ENCODE measurements at regions not wholly inside any gene's neighbourhood (a gene's known extent, or its start where the extent isn't known, plus 50 kb on each side); places are given as distances from the start of the nearest gene placed in this dataset.
"Not testable (repeated sequence)": the region's sequence is repeated elsewhere in the genome, so short reads cannot be mapped to it uniquely, and the experiment has no call there.

DNA sequence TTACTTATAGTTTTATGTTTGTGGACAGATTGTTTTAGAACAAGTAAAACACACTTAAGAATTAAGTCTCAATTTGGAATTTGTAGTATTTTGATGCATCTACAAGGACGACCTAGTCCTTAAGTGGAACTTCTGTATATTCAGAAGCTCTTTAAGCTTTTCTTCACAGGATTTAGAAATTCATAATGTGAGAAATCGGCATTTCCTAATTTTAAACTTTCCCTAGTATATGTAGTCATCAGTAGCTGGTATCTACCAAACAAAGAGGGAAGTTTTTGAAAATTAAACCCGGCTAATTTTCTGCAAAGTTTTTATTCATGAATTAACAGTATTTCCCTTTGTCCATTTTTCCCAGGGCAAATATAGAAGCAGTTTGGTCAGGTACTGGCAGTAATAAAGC is 203.6 kb downstream of the CDRT15L2 start:
- no peaks in the 10 kb centered on the region for H3K36me3 ChIP-seq (ENCODE audit: low read depth)
- intact Hi-C loops (cut with DNase I, micrococcal nuclease) = no loop called here
- TF ChIP-seq, protein P1, sequence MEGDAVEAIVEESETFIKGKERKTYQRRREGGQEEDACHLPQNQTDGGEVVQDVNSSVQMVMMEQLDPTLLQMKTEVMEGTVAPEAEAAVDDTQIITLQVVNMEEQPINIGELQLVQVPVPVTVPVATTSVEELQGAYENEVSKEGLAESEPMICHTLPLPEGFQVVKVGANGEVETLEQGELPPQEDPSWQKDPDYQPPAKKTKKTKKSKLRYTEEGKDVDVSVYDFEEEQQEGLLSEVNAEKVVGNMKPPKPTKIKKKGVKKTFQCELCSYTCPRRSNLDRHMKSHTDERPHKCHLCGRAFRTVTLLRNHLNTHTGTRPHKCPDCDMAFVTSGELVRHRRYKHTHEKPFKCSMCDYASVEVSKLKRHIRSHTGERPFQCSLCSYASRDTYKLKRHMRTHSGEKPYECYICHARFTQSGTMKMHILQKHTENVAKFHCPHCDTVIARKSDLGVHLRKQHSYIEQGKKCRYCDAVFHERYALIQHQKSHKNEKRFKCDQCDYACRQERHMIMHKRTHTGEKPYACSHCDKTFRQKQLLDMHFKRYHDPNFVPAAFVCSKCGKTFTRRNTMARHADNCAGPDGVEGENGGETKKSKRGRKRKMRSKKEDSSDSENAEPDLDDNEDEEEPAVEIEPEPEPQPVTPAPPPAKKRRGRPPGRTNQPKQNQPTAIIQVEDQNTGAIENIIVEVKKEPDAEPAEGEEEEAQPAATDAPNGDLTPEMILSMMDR (IDR thresholded peaks at IDR 0.05) = no peak

DNA sequence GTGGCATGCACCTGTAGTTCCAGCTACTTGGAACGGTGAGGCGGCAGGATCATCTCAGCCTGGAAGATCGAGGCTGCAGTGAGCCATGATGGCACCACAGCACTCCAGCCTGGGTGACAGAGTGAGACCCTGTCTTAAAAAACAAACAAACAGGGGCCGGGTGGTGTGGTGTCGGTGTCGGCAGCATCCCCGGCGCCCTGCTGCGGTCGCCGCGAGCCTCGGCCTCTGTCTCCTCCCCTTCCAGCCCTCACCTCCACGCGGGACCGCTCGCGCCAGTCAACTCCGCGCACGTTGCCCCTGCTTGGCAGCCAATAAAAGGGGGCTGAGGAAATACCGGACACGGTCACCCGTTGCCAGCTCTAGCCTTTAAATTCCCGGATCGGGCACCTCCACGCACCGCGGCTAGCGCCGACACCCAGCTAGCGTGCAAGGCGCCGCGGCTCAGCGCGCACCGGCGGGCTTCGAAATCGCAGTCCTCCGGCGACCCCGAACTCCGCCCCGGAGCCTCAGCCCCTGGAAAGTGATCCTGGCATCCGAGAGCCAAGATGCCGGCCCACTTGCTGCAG is 204.7 kb downstream of the CDRT15L2 start:
- no peaks in the 10 kb centered on the region for H3K4me1 ChIP-seq (ENCODE audit: low read depth)
- TF ChIP-seq, protein P1 (IDR thresholded peaks at IDR 0.05) = no peak
- H3K36me3 ChIP-seq (ENCODE audit: low read depth) = no peaks in the 10 kb centered on the region
- no peak overlapping the region for H3K4me3 ChIP-seq
- DNase-seq = no peak
- H3K9me3 ChIP-seq = no peaks in the 10 kb centered on the region
- intact Hi-C loops (cut with DNase I, micrococcal nuclease) = no loop called here
- peak; percentile 51 for ATAC-seq

More for the DNA sequence above, 203.6 kb downstream of the CDRT15L2 start:
- DNase-seq = no peak
- ATAC-seq = no peak
- no peak overlapping the region for H3K4me3 ChIP-seq
- H3K4me1 ChIP-seq (ENCODE audit: low read depth) = no peaks in the 10 kb centered on the region
- H3K9me3 ChIP-seq = no peaks in the 10 kb centered on the region

DNA sequence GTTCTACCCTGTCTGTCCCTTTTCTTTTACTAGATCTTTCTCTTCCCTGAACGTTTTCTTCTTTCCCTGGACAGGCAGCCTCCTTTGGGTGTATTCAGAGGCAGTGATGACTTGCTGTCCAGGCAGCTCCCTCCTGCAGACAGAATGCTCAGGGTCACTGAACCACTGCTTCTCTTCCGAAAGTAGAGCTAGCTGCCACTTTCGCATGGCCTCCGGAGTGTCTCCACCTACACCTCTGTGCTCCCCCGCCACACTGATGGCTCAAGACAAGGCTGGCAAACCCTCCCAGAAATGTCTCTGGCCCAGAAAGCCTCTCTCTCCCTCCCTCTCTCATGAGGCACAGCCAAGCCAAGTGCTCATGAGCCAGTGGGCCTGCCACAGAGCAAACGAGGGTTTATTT is 207.8 kb downstream of the CDRT15L2 start:
- TF ChIP-seq, protein P1 (IDR thresholded peaks at IDR 0.05) = no peak
- intact Hi-C loops (cut with DNase I, micrococcal nuclease) = no loop called here
- ATAC-seq (no peak), DNase-seq (no peak)
- Histone ChIP-seq H3K4me1 (ENCODE audit: low read depth) (no peaks in the 10 kb centered on the region), H3K9me3 (no peaks in the 10 kb centered on the region), H3K36me3 (ENCODE audit: low read depth) (no peaks in the 10 kb centered on the region), H3K4me3 (no peak overlapping the region)

DNA sequence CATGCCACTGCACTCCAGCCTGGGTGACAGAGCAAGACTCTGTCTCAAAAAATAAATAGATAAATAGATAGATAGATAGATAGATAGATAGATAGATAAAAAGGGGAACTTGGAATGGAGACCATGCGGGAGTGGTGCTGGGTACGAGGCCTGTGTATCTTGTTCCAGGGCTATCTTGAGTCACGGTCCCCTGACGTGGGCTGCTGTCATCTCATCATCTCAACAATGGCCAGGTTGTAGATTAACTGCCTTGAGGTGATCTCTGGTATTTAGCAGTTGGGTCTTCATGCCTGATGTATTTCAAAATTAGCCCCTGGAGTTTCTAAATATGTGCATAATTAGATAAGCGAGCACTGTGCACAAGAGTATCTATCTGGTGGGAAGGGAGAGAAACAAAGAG is 212.1 kb downstream of the CDRT15L2 start:
- TF ChIP-seq, protein P1 (IDR thresholded peaks at IDR 0.05) = no peak
- Histone ChIP-seq H3K4me3 (no peak overlapping the region), H3K36me3 (ENCODE audit: low read depth) (no peaks in the 10 kb centered on the region), H3K9me3 (no peaks in the 10 kb centered on the region), H3K4me1 (ENCODE audit: low read depth) (no peaks in the 10 kb centered on the region)
- DNase-seq (no peak), ATAC-seq (no peak)
- intact Hi-C loops (cut with DNase I, micrococcal nuclease) = no loop called here

DNA sequence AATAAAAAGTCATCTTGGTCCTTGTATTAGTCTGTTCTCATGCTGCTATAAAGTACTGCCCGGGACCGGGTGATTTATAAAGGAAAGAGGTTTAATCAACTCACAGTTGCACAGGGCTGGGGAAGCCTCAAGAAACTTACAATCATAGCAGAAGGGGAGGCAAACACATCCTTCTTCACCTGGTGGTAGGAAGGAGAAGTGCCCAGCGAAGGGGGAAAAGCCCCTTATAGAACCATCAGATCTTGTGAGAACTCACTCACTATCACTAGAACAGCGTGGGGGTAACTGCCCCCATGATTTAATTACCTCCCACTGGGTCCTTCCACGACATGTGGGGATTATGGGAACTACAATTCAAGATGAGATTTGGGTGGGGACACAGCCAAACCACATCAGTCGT is 215.0 kb downstream of the CDRT15L2 start:
- H3K4me3 ChIP-seq; DNase-seq; ATAC-seq; H3K36me3 ChIP-seq (ENCODE audit: low read depth); intact Hi-C loops (cut with DNase I, micrococcal nuclease); H3K4me1 ChIP-seq (ENCODE audit: low read depth); H3K9me3 ChIP-seq: not testable (repeated sequence)

DNA sequence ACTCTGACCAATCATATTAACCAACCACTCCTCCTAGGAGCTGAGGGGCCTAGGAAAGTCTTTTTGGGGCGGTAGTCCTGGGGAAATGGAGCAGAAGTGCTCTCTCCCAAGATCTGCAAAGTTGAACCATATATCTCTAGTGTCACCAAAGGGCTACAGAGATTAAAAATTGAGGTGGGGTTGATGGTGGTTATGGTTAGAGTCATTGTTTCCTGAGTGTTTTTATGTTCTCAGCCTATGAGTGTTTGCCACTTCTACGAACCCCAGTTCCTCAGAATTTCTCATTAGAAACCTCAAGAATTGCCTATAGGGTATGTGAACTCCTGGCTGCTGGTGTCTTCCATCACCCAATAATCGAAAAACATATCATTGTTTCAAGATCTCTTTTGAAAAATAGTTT is 217.8 kb downstream of the CDRT15L2 start:
- ATAC-seq (no peak), DNase-seq (no peak)
- intact Hi-C loops (cut with DNase I, micrococcal nuclease) = no loop called here
- no peaks in the 10 kb centered on the region for H3K9me3 ChIP-seq
- no peaks in the 10 kb centered on the region for H3K36me3 ChIP-seq (ENCODE audit: low read depth)
- TF ChIP-seq, protein P1 (IDR thresholded peaks at IDR 0.05) = no peak
- no peaks in the 10 kb centered on the region for H3K4me1 ChIP-seq (ENCODE audit: low read depth)
- no peak overlapping the region for H3K4me3 ChIP-seq
